SIG-M5 treated with dmso at 0.1 percent for 504 hours (cell line): ENCODE measurements at regions not wholly inside any gene's neighbourhood (a gene's known extent, or its start where the extent isn't known, plus 50 kb on each side); places are given as distances from the start of the nearest gene placed in this dataset.
A peak's percentile ranks its signal among the peaks of the same experiment; 100 is the strongest.

Experiments used
- DNase-seq: peaks from one replicate; lab custom pipeline; 2025; ENCODE audit not compliant: unreplicated experiment; lab: John Stamatoyannopoulos, UW

DNA sequence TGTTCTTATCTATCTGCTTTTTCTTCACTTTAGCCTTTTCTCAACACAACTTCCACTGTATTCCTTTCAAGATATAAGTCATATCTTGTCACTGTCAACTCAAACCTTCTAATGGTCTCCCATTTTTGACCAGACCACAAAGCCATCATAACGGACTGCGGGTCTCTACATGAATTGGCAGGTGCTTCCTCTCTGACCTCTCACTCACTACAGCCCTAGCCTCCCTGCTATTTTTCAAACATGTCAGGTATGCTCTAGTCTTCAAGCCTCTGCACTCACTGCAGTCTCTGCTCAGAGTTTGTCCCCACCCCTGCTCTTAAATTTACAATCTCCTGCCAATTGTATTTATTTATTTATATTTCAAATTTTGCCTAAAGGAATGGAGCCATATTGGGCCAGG is 858.1 kb downstream of the TRIB2 start:
- DNase-seq = no peak

DNA sequence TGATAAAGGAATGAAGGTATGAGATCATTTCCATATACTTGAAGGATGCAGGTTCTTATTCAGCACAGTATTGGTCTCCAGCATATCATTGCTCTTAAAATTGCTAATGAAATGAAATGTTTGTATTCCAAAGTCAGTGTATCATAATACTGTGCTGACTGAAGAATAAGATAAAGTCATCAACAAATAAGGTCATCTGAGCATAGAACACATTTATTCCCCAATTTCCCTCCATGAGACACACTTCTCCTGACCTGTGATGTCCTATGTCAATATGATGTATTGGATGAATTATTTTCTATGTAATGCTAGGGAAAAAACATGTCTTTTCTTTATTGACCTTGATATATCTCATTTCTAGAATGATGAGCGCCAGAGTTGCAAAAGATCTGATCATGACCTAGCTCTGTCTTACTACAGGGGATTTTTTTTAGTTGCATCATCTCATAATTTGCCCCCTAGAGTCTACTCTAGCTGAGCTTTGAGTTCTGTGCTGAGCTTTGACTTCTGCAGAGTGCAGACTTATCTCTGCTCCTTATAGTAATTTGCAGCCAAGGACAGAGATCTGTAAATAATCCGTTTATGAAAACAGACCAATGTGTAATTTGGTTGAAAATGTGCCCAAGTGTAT is 859.8 kb downstream of the TRIB2 start:
- no peak for DNase-seq

DNA sequence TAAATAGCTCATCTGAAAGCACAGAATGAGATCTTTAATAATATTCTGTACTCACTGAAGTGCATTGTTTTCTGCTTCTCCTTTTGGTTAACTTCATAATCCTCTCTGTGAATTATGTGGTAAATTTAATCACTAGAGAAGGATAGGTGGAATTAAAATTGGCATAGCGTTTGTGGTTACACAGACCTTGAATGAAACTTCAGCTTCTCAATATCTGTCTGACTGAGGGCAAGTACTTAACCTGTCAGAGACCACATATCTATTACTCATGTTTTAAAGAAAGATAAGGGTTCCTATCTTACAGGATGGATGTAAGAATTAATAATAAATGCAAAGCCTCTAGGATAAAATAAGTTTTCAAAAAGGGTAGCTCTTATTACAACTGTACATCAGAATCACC is 861.8 kb downstream of the TRIB2 start:
- DNase-seq = no peak

DNA sequence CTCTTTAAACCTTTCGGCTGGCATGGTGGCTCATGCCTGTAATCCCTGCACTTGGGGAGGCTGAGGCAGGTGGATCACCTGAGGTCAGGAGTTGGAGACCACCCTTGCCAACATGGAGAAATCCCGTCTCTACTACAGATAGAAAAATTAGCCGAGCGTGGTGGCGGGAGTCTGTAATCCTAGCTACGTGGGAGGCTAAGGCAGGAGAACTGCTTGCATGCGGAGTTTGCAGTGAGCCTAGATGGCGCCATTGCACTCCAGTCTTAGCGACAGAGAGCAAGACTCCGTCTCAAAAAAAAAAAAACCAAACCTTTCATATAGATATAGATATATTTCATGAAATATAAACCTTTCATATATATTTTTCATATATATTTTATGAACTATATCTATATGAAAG is 864.7 kb downstream of the TRIB2 start:
- no peak for DNase-seq

DNA sequence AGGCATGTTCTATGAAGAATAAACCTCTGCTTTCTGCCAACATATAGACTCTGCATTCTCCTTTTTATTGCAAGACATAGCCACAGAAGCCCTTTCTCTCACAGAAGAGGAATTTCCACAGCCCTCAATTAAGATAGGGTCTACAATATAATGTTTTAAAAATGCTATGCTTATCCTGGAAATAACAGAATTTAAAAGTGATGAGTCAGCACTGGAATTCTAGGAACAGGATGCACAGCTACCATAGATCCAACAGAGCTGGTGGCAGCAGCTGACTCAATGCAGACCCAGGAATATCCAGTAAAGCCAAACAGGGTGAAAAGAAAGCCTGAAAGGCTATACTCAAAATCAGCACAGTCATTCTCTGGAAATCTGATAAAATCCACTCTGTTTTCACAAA is 866.9 kb downstream of the TRIB2 start:
- no peak for DNase-seq

DNA sequence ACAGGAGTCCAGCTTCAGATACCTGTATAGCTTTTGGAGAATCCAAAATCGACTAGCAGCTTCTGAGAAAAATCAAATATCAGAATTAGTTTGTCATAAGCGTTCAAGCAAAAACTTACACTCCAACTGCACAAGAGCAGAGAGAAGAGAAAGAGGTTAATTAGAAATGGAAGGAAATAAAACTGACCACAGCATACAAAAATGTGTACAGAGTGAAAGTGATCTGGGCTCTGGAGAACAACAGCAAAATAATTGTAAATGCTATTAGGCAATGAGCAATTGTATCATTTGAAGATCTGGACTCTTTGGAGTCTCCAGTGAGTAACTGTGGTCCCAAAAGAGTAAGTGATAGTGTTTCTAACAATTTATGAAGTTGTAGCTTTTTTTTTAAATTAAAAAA is 867.3 kb downstream of the TRIB2 start:
- no peak for DNase-seq

DNA sequence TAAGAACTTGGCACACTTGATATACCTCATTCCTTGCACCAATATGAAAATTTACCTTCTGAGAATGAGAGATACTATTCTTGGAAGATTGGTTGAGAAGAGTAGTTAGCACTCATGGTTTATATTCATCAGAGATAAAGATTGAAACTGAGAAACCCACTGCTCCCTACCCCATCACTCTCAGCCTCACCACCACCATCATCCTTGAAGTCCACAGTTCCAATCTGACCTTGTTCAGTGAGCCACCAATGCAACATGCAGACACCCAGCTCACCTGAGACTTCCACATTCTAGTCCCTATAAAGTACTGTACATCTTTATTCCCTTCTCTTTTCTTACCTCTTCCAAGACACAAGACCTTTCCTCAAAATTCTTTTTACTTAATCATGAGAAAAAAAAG is 869.0 kb downstream of the TRIB2 start:
- DNase-seq = no peak

DNA sequence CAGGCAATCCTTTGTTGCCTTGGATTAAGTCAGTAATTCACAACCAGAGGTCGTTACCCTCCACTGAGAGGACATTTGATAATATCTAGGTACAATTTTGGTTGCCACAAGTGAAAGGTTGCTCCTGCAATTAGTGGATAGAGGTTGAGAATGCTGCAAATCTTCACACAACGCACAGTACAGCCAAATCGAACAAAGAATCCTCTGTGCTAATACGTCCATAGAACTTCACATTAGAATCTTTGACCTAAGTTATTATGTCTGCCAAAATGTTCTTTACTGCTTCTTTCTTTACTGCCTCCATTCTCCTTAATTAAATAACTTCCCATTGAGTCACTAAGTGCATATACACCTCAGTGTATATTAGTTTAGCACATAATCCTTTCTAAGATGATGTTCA is 879.5 kb downstream of the TRIB2 start:
- DNase-seq = no peak

DNA sequence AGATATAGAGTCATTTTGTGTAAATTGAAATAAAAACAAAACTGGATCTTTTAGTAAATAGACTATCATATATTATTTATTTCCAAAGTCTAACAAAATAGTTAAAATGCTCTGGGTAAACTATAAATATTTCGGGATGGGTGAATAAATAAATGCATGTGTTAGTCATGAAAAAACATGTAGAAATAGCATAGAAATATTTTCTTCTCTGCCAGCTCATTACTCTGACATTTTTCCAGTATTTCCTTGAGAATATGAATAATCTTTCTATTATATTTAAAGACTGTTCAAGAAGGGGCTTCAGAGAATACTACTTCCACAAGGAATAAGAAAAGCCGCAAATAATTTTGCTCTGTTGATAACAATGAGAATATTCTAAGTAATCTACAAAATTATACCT is 880.4 kb downstream of the TRIB2 start:
- no peak for DNase-seq

DNA sequence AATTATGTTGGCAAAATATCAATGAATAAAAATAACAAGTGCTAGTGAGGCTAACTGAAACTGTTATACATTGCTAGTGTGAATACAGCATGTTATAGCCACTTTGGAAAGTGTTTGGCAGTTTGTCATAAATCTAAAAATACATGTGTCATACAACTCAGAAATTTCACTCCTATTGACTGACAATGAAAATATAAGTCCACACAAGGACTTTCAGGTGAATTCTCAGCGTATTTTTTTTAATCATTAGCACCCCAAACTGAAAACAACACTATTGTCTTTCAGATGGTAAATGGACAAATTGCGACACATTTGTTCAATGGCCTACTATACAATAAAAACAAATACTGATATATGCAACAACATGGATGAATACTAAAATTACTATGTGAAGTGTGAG is 884.8 kb downstream of the TRIB2 start:
- no peak for DNase-seq

DNA sequence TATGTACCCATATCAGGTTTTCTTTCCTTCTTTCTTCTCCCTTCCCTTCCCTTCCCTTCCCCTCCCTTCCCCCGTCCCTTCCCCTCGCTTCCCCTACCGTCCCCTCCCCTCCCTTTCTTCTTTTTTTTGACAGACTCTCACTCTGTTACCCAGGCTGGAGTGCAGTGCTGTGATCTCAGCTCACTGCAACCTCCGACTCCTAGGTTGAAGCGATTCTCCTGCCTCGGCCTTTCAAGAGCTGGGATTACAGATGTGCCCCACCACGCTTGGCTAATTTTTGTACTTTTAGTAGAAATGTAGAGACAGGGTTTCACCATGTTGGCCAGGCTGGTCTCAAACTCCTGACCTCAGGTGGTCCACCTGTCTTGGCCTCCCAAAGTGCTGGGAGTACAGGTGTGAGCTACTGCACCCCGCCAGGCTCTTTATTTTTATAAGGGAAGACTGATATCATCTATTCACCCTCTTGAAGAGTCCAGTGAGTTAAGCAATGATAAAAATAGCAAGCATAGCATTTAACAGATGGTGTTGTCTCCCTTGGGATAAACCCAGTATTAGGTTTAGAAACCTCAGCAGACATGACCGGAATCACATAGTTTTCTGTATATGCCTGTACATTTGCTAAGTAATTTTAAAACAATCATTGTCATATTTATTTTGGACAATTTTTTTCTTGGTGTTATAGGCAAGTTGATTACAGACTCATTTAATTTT is 888.4 kb downstream of the TRIB2 start:
- DNase-seq = no peak

DNA sequence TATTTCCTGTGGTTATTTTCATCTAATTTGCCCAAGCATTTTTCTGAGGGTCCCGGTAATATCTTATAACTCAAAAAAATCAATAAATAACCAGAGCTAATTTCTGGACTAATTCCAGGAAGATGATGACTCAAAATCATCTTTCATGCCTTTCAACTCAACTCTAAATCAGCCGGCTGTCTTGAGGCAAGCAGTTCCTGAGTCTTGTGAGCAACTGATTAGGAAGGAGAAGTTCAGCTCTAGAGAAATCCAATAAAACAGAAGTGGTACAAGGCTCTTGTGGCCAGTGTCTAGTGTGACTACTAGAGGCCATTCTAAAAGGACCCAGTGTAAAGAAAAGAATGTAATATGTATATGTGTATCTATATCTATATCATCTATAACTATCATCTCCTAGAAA is 890.4 kb downstream of the TRIB2 start:
- DNase-seq = peak; percentile 1

DNA sequence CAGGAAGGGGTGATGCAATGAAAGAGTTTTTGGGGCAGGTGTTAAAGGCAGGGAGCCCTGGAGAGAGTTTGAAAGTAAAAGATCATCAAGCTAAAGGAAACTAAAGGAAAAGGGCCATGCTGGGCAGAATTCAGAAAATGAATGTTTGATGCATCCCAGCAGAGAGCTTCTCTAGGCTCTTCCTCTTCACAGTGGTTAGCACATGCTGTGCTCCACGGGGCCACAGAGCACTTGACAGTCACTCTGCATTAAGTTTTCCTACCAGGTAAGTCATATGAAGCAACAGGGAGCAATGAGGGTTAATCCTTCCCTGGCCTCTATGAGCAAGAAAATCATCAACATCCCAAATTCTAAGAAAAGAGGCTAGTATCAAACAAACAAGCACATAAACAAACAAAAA is 895.2 kb downstream of the TRIB2 start:
- no peak for DNase-seq

DNA sequence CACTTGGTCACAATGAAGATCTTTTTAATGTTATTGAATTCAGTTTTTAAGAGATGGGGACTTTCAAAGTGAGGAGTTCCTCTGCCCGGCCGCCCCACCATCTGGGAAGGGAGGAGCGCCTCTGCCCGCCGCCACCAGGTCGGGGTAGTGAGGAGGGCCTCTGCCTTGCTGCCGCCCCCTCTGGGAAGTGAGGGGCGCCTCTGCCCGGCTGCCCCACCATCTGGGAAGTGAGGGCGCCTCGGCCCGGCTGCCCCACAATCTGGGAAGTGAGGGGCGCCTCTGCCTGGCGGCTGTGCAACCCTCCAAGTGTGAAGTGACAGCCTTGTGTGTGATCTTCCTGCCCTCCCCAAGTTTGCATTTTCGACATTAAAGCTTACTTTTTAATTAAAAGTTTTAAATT is 899.3 kb downstream of the TRIB2 start:
- no peak for DNase-seq

DNA sequence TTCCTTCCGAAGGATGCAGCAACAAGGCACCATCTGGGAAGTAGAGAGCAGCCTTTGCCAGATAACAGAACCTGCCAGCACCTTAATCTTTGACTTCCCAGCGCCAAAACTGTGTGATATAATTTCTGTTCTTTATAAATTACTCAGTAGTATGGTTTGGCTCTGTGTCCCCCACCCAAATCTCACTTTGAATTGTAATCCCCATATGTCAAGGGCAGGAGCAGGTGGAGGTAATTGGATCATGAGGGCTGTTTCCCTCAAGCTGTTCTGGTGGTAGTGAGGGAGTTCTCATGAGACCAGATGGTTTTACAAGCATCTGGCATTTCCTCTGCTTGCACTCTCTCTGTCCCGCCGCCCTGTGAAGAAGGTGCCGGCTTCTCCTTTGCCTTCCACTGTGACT is 899.9 kb downstream of the TRIB2 start:
- no peak for DNase-seq

DNA sequence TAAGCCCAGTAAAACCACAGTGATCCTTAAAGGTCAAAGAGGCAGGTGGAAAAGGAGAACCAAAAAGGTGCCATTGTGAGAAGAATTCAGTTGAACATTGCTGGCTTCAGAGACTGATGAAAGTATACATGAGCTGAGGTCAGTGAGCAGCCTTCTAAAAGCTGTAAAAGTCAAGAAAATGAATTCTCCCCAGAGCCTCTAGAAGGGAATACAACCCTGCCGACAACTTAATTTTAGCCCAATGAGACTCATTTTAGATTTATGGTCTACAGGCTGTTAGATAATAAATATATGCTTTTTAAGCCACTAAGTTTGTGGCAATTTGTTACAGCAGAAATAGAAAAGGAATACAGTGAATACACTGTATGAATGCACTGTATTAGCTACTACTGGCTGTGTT is 911.4 kb downstream of the TRIB2 start:
- DNase-seq = no peak

DNA sequence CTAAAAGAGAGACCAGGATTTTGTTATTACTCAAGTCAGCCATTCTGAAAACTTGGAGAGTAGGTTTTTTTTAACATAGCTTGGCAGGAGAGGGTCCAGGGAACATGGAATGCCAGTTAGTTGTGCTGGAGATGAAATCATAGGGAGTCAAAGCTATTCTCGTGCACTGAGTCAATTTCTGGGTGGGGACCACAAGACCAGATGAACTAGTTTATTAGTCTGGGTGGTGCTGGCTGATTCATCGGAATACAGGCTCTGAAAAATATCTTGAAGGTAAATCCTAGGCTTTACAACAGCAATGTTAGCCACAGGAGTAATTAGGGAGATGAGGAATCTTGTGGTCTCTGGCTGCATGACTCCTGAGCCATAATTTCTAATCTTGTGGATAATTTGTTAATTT is 921.4 kb downstream of the TRIB2 start:
- no peak for DNase-seq

DNA sequence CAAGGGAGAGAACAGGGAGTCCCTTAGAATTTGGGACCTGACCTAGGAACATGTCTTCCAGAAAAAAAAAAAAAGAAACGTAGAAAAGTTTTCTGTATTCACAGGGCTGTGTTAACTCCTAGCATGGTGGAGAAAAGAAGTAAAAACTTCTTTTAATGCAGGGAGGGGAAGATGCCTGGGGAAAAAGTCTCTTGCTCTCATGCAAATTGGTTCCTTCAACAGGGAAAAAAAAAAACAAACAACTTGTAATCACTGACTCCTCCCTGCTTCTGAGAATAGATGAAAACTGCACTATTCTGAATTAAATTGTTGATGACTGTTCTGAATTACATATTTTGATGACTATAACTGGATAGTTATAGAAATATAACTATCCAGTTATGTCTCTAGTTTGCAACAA is 933.2 kb downstream of the TRIB2 start:
- no peak for DNase-seq

DNA sequence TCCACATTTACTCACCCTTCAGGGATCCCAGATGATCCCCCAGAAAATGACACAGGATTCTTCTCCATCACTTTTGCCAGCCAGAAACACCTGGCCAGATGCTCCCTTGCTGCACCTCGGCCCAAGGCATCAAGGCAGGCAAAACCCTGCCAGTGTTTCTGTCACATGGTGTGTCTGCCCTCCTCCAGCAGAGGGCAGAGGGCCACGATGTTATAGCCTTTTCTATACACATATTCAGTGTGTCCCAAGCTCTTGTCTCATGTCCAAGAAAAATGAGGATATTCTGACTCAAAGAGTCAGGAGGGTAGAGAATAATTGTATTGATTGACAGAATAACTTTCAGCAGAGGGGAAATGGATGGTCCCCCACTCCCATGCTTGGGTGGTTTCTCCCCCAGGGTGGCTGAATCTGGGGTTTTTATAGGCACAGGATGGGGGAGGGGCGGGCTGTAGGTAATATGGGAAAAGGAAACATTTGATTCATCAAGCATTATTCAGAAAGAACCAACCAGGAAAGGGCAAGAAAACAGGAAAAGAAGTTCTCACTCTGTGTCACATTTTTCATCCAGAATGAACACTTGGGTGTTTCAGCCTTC is 933.9 kb downstream of the TRIB2 start:
- no peak for DNase-seq

DNA sequence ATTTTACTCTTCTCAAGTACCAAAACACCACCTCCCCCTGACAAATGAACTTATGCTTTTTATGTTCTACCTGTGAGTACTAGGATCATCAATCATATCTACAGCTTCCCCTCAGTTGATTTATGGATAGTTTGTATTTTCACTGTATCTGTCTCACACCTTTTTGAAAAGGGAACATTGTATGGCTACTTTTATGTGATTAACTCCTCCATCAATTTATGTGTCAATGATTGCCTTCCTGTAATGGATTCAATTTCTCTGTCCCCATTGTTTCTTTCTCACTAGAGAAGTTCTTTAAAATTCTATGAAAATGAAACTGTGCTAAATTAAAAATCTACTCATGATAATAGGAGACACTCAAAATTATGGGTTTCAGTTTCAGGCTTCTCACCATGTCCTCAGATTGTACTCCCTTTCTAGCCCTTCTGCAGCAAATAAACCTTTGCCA is 935.0 kb downstream of the TRIB2 start:
- no peak for DNase-seq

DNA sequence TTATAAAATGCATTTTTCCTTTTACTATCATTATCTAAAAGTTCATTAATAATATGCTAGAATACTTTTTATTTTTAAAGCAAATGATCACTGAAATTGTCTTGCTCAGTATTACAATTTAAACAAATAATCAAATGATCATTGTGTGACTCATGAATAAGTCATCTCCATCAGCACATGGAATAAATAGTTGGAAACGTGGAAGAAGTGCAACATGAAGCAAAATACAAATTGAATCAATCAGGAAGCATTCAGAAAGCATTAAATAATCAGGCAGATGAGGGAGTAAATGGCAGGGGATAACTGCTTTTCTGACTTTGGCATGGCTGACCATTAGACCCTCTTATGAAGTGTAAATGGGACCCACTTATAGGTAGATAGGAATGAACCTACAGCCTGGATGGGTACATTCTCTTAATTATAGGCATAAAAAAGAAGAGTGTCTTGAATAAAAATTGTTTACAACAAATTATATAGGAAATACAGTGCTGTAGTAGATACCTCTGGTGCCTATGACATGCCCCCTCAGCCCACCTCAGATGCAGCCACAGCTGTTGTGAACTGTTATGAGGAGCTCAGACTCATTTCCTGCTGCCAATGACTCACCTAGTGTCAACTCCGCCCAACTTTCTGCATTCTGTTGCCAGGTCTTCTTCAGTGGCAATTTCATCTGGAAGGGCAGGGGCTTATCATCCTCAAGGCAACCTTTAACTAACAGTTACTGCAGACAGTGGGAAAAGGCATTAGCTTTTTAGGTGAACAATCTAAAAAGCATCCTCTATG is 936.0 kb downstream of the TRIB2 start:
- no peak for DNase-seq

DNA sequence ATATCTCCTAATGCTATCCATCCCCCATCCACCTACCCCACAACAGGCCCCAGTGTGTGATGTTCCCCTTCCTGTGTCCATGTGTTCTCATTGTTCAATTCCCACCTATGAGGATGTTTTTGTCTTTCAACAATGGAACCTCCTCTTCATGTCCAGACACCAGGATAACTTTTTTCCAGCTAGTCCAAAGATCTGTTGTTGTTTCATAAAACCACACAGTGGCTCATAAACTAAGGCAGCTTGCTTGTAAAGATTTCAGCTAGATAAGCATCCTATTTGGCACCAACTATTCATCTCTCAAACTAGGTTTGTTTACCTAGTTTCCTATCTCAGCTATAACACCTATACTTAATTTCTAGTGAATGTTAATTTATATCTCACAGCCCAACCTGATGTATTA is 937.7 kb downstream of the TRIB2 start:
- no peak for DNase-seq
